HL-60 (cell line): ENCODE measurements at regions not wholly inside any gene's neighbourhood (a gene's known extent, or its start where the extent isn't known, plus 50 kb on each side); places are given as distances from the start of the nearest gene placed in this dataset.

Experiments
- CTCF ChIP-seq: IDR thresholded peaks from one replicate; pipeline ENCODE4 v1.5.1; 2011; ENCODE audit warnings: low read length, control low read depth, inconsistent platforms; ENCODE audit not compliant: insufficient read depth
- POLR2AphosphoS5 ChIP-seq: IDR thresholded peaks from 2 replicates; pipeline ENCODE4 v1.6.1; 2012; ENCODE audit warnings: low read depth

GRCh38 chr16:55236655-55237054 is 87.3 kb upstream of the IRX6 start:
- TF ChIP-seq POLR2AphosphoS5 (no peak), CTCF (no peak)
